NCI-H1417 treated with DMSO at 0.1 percent for 48 hours (cell line): ENCODE measurements at regions not wholly inside any gene's neighbourhood (a gene's known extent, or its start where the extent isn't known, plus 50 kb on each side); places are given as distances from the start of the nearest gene placed in this dataset.

Experiments
- DNase-seq: peaks from one replicate; lab custom pipeline; 2025; lab: John Stamatoyannopoulos, UW

DNA sequence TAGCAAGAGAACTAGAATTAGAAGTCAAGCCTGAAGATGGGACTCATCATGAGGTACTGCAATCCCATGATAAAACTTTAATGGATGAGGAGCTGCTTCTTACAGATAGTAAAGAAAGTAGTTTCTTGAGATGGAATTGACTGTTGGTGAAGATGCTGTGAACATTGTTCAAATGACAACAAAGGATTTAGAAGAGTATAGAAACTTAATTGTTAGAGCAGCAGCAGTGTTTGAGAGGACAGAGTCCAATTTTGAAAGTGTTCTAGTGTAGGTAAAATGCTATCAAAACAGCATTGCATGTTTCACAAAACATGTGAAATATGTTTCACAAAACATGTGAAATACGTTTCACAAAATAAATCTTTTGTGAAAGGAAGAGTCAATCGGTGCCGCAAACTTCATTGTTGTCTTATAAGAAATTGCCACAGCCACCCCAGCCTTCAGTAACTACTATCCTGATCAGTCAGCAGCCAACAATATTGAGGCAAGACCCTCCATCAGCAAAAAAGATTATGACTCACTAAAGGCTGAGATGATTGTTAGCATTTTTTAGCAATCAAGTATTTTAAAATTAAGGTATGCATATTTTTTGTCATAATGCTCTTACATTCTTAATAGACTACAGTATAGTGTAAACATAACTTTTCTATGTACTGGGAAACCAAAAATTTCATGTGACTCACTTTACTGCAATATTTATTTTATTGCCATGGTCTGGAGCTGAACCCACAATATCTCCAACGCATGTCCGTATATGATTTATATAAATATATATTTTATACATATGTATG, 173.4 kb upstream of the BMP4 start:
- DNase-seq: no peak

DNA sequence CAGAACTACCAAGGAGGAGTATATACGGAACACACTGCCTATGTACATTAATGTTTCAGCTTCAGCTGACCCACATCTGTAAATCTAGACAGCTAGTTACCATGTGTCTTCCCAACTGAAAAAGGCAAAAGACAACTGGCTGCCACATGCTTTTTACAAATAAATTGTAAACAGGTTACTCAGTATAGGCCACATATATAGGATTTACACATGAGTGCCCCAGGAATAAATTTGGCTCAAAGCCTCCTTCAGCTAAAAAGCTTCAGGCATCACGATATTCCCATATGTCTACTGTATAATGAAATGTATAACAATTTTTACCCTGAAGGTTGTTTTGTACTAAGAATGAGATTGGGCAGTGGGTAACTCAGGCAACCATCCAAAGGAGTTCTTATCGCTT, 175.9 kb upstream of the BMP4 start:
- no peak for DNase-seq

DNA sequence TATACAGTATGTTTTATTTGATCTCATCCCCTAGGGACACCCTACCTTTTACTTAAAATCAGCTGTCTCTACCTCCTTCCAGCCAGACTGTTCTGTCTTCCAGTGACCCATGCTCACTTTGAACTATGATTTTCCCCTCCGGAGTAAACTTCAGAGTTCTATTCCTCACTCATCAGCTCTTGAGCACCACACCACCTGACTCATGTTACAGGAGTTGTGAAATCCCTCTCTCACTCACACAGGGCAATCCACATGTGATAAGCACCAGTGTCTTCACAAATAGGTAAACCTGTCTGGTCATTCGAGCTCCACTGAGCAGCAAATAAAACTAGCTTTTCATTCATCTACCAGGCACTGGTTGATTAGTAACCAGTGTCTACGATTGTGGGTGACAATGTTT, 177.3 kb upstream of the BMP4 start:
- no peak for DNase-seq

DNA sequence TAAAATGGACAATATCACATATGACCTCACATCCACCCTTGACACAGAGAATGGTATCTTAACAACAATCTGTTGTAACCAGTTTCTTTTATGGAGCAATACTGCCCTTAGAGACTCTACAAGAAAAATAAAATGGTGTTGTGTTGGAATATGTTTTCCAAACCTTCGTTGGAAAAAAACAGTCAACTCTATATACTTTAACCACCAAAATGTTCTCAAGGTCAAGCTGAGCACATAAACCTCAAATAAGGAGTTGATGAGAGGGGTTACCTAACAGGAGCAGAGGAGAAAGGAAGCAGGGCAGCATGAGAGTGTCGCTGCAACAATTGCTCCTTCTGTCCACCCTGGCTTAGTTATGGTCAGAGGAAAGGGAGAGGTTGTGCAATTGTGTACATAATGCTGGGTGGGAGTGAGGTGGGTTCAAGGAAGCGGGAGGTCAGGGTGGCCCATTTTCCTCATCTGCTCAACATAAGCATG, 179.2 kb upstream of the BMP4 start:
- no peak for DNase-seq

DNA sequence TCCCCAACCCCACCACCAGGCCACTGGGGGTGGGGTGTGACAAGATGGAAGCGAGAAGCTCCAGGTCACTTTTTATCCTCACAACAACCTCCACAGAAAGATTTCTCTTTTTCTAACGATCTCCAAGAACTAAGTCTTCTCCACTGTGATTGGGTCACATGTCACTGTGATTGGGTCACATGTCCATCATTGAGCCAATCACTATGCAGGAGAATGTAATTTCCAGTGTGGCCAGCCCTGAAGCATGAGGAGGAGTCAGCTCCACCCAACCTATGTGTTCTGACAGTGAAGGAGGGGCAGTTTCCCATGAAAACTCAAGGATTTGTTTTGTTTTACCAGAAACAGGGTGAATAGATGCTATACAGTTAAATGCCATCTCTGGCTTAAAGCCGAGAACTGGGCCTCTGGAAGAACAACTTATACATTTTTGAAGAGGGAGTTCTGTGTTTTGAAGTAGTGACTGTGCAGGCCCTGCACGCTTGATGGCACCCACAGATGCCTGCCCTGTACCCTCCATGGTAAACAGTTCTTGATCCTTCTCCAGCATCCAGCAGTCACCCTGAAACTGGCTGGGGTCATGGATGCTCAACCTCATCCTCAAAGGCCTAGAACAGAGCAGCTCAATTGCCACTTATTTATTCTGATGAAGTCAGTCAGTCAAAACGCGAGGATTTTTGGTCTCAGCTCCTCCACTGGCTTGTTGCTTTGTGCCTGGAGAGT, 180.4 kb upstream of the BMP4 start:
- DNase-seq: no peak

DNA sequence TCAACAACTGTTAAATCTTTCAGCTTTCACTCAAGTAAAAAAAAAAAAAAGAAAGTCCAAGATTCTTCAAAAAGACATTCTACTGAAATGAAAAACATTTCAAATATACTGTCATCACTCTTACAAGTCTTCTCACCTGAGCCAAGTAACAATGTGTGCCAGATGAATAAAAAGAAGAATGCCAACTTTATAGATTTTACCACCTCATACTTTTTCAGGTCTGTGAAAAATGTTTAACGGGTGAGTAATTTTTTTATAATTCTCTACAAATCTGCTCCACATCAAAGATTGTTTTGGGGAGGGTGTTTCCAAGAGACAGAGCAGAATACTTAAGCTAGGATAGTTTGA, 181.0 kb upstream of the BMP4 start:
- no peak for DNase-seq

DNA sequence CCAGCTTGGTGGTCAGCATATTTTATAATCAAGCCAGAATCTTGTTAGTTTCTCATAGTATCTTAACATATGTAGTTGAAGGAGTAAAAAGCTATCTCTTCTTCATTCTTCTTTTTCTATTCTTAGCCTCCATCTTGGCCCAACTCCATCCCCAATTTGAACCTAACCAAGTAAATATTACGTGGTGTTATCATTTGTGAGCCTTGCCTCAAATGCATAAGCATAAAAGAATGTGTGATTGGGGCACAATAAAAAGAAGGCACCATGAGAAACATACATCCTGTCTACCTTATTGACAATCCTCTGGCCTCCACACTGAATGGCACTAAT, 181.4 kb upstream of the BMP4 start:
- no peak for DNase-seq

DNA sequence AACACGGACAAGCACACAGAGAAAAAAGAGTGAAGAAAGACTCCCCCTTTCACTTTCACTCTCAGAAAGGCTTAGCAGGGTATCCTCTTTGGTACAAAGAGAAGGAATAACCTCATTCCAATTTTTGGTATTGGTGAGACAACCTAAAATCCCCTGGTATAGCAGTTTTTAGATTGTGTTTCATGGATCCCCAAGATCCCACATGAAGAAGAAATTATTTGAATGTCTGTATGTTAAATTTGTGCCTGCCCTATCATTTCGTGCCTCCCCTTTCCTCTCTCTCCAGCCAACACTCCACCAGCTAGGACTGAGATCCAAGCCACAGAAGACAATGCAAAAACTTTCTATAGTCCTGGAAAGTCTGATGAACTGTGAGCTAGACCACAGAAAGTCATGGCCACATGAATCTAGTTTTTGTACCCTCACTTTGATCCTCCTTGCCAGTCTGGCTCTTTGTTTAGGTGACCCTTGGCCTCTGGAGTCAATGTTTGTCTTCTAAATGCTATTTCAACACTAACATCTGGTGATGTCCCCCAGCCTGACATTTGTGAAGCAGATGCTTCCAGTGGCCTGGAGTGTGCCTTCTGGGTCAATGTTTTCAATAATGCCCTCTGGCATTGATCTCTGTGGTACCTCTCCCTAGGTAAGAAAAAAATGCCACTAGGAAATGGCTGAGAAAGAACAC, 181.9 kb upstream of the BMP4 start:
- no peak for DNase-seq

DNA sequence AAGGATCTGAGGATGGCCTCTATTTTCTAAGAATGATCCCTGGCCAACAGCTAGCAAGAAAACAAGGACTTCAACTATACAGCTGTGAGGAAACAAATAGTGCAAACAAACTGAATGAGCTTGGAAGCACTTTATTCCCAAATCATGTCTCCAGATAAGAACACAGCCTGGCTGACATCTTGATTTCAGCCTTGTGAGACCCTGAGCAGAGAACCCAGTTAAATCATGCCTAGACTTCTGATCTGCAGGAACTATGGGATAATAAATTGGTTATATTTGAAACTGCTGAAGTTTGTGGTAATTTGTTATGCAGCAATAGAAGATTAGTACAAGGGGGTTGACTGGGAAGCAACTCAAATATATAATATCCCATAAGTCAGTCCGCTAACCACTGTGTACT, 183.9 kb upstream of the BMP4 start:
- DNase-seq: no peak

DNA sequence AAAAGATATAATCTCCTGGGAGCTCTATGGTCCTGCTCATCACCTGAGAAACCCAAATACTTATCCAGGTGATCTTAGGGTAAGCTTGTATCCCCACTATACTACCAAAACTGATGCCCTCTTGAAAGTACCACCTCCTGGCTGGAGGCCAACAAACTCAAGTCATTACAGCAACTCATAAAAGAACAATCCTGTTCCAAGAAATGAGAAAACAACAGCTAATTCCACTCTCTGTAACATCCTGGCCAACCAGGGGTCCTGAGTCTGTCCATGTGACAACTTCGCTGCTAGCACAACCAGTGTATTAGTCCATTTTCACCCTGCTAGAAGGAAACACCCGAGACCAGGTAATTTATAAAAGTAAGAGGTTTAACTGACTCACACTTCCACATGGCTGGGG, 190.0 kb upstream of the BMP4 start:
- no peak for DNase-seq

DNA sequence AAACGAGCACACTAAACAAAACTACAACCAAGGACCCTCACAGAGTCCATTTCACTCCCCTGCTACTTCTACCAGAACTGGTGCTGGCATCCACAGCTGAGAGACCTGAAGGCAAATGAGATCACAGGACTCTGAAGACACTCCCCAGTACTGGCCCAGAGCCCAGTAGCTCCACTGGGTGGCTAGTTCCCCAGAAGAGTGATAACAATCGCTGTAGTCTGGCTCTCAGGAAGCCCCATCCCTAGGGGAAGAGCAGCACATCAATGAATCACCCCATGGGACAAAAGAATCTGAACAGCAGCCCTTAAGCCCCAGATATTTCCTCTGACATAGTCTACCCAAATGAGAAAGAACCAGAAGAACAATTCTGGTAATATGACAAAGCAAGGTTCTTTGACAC, 190.7 kb upstream of the BMP4 start:
- no peak for DNase-seq

DNA sequence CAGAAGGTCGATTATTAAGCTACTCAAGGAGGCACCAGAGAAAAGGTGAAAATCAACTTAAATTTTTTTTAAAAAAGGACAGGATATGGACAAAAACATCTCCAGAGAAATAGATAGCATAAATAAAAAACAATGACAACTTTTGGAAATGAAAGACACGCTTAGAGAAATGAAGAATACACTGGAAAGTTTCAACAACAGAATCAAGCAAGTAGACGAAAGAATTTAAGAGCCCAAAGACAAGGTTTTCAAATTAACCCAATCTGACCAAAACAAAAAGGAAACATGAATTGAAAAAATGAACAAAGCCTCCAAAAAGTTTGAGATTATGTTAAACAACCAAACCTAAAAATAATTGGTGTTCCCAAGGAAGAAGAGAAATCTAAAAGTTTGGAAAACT, 191.1 kb upstream of the BMP4 start:
- no peak for DNase-seq

DNA sequence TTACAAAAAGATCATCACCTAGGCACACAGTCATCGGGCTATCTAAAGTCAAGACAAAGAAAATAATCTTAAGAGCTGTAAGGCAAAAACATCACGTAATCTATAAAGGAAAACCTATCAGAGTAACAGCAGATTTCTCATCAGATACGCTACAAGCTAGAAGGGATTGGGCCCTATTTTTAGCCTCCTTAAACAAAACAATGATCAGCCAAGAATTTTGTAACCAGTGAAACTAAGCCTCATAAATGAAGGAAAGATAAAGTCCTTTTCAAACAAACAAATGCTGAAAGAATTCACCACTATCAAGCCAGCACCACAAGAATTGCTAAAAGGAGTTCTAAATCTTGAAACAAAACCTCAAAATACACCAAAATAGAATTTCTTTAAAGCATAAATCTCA, 191.6 kb upstream of the BMP4 start:
- no peak for DNase-seq

DNA sequence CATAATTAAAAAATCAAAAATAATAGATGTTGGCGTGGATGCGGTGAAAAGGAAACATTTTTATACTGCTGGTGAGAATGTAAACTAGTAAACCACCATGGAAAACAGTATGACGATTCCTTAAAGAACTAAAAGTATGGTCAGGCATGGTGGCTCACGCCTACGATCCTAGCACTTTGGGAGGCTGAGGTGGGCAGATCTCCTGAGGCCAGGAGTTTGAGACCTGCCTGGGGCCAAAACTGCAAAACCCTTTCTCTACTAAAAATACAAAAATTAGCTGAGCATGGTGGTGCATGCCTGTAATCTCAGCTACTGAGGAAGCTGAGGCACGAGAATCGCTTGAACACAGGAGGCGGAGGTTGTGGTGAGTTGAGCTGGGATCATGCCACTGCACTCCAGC, 195.7 kb upstream of the BMP4 start:
- no peak for DNase-seq

DNA sequence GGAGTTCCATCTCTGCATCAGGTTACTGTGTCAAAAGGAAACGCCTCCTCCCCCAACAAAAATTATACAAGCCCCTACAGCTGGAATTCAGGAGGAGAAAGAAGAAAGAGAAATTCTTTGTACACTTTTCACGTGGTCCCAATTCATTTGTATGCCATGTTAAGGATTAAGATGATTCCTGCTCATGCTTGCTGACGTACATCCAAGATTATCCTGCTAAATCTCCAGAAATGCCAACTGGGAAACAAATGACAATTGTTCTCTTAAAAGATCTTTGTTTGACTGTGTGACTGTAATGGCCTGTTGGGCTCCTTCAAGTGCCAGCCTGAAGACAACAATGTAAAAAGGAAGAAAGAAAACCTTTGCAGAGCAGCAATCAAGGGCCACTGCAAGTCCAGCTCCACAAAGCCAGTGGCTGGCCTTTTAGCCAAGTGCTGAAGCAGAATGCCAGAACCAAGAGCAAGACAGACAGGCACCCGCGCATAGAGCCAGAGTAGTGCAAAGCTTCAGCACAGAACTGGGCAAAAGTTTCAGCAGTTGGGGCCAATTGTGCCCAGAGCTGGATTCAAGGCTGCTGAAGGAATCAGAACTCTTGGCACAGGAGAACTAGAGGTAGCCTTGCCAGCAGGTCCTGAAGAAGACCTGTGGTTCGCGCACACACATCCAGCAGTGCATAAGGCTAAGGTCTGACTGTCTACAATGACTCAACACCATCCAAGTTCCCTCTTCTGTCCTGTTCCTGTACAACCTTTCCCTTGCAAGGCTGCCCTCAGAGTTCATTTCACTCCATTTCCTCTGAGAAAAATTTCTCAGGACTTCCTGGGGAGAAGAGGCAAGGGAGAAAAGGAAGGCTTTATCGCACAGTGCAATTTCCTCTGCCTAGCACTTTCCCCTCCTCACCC, 209.7 kb upstream of the BMP4 start:
- no peak for DNase-seq

DNA sequence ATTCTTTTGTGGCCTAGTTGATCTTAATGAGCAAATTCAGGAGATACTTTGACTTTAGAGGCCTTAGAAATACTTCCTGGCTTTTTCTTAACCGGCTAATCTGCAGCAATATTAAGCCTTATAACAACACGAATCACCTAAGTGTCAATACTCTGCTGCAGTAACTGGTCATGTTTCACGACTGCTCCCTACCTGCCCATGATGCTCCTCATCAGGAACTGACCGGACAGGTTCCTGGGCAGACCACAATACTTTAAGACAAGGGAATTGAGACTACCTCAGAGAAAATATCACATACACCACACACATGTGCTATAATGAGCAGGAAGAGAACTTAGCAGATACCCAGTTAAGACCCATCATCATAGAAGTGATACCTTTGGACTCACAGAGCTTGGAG, 211.9 kb upstream of the BMP4 start:
- DNase-seq: no peak

DNA sequence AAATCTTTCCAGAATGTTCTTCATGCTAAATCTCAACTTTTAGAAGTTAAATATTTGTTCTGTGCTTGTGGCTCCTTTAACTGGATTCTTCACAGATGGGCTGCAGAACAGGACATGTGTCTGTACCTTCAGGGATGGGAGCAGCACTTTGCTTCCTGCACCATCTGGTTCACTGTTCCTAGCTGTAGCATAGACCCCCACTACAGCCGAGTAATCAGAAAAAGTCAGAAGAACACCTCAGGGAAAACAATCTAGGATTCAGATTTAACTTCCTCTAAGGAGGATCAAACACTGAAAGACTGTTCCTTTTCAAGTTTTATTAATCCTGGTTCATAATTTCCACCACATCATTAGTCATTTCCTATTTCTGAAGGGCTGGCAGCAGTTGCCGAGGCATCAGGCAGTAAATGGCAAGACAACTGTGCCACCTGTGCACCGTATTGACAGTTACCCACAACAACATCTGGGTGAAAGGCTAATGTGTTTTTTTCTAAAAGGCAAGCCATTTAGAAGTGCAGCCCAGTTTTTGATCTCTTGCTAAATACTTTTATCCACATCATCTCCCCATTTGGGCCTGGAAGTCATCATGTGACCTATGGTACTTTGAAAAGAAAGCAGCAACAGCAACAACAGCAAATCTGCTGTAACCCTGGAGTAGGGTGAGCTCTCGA, 212.8 kb upstream of the BMP4 start:
- no peak for DNase-seq

DNA sequence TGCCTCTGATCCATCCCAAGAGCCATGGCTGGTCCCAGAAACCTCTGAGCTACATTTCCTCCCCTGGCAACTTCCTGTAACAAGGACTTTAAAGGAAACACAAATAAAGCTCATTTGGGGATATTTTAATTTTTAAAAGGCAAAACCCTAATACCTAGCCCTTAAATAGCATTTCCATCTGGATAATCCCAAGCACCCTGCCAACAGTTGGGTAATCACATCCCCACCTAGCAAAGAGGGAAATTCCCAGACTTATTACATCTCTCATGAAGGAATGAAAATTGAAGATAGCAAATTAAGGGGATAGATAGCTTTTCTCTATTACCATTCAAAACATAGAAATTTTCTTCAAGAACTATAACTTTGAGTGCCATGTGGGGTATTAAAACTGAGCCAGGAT, 213.7 kb upstream of the BMP4 start:
- no peak for DNase-seq

DNA sequence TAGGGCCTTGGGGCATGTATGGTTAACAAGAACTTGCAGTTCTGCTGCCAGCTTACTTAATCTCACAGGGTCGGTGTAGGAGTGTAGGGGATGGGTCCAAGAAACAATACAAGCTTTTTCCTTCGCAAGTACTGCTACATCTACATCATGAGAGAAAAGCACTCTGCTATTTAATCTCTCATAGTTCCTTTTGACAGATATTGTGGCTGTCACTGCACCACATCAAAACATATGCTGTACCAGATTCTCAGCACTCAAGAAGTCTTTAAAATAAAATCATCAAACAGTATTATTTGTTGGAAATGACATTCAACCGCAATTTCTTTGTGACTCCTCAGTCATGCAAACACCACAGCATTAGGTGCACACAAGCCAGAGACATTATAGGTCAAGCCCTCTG, 215.5 kb upstream of the BMP4 start:
- no peak for DNase-seq

DNA sequence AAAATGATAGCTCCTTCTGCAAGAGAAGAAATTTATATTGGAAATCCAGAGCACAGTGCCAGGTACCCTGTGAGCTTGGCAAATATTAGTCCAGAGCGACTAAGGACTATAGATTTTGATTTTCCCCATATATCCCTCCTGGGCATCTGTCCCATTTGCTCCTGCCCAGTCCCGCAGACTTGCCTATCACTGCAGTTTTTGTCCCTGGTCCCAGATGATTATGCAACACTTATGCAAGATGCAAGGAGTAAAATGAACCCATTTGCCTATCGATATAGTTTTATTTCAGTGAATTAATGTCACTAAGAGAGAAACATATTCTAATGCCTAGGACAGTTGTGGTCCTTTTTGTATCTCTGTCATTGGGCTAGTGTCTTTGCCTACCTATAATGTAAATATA, 215.9 kb upstream of the BMP4 start:
- no peak for DNase-seq

DNA sequence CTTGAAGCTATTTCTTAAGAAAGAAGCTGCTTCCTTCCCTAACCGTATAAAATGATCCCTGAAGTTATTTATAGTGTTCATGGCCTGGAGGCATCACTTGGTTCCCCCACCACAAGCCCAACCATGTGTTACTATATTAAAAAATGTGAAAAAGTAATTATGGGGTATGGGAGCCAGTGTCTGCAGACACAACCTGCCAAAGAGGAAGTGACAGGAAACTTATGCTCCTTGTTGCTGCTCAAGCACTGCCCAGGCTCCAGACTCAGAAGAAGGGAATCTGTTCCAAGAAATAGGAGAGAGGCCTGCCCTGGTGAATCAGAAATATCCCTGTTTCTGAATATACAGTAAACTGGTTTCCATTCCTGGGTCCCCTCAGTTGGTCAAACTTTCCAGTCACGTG, 217.2 kb upstream of the BMP4 start:
- no peak for DNase-seq

DNA sequence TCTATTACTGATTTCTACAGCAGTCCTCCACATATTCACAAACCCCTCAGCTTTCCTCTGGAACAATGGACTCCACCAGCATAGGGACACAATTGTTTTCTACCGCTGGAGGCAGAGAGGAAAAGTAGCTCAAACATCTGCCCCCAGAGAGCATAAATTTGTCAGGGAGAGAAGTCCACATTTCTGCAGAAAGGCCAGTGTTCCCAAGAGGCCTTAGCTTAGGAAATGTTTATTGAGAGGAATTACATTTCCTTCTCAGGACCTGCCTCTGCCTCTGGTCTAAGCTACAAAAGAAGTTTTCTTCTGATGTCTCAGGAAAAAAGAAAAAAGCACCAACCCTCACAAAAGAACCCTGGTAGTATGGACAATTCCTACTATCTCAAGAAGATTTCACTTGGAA, 217.8 kb upstream of the BMP4 start:
- no peak for DNase-seq
